Nephron (organoid): ENCODE measurements at regions not wholly inside any gene's neighbourhood (a gene's known extent, or its start where the extent isn't known, plus 50 kb on each side); places are given as distances from the start of the nearest gene placed in this dataset.

Source experiments
- H3K27ac Mint-ChIP-seq, 3 experiments: 2 replicates each; pipeline ENCODE4 v1.8.0; 2020; ENCODE audit warnings: mixed read lengths in 3 of 3, mild to moderate bottlenecking in 2 of 3, moderate library complexity in 1 of 3
- H3K27me3 Mint-ChIP-seq: 2 replicates; pipeline ENCODE4 v1.8.0; 2021; ENCODE audit warnings: low read depth, mild to moderate bottlenecking, moderate library complexity, mixed read lengths
- H3K36me3 Mint-ChIP-seq: 2 replicates; pipeline ENCODE4 v1.8.0; 2020; ENCODE audit warnings: low read depth, mixed read lengths
- H3K4me1 Mint-ChIP-seq: 2 replicates; pipeline ENCODE4 v1.8.0; 2020; ENCODE audit warnings: mixed read lengths
- H3K4me3 Mint-ChIP-seq, 3 experiments: 2 replicates each; pipeline ENCODE4 v1.8.0; 2020; ENCODE audit warnings: mild to moderate bottlenecking in 3 of 3, mixed read lengths in 3 of 3, moderate library complexity in 2 of 3
- H3K9me3 Mint-ChIP-seq: 2 replicates; pipeline ENCODE4 v1.8.0; 2020; ENCODE audit warnings: mixed read lengths
- TF ChIP-seq, protein P1 (sequence below), 3 experiments: fragments of 200-600 bp; sonication (generic); IDR thresholded peaks; one replicate each; pipeline ENCODE4 v1.5.0; 2021; ENCODE audit warnings: antibody characterized with exemption in 3 of 3; ENCODE audit not compliant: unreplicated experiment in 3 of 3

DNA sequence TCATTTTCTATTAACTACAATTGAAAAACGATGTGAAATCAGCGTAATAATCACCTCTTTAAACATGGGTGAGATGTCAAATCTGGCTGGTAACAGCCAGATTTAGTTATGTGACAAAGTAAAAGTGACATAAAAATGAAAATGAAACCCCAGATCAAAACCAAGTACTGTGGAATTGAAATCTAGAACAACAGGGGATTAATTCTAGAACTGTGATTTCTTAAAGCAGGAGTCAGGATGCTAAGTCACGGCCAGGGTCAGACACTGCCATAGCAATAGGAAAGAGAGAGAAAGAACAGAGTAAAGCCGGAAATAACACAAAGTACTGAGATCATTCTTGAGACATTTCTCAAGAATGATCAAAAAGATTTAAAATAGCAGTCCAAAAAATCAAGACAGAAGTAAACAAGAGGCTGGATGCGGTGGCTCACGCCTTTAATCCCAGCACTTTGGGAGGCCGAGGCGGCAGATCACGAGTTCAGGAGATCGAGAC is 1183.7 kb upstream of the NXPH2 start:
- Mint-ChIP-seq H3K27ac (no peak overlapping the region), H3K4me3 (no peak overlapping the region), H3K4me1 (peaks cover 7% of the 10 kb centered on the region), H3K9me3 (peaks cover 9% of the 10 kb centered on the region), H3K36me3 (no peaks in the 10 kb centered on the region), H3K27me3 (no peaks in the 10 kb centered on the region)
- TF ChIP-seq, protein P1, sequence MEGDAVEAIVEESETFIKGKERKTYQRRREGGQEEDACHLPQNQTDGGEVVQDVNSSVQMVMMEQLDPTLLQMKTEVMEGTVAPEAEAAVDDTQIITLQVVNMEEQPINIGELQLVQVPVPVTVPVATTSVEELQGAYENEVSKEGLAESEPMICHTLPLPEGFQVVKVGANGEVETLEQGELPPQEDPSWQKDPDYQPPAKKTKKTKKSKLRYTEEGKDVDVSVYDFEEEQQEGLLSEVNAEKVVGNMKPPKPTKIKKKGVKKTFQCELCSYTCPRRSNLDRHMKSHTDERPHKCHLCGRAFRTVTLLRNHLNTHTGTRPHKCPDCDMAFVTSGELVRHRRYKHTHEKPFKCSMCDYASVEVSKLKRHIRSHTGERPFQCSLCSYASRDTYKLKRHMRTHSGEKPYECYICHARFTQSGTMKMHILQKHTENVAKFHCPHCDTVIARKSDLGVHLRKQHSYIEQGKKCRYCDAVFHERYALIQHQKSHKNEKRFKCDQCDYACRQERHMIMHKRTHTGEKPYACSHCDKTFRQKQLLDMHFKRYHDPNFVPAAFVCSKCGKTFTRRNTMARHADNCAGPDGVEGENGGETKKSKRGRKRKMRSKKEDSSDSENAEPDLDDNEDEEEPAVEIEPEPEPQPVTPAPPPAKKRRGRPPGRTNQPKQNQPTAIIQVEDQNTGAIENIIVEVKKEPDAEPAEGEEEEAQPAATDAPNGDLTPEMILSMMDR (IDR thresholded peaks at IDR 0.05; ENCODE audit: unreplicated experiment in 3 of 3), result no peak

DNA sequence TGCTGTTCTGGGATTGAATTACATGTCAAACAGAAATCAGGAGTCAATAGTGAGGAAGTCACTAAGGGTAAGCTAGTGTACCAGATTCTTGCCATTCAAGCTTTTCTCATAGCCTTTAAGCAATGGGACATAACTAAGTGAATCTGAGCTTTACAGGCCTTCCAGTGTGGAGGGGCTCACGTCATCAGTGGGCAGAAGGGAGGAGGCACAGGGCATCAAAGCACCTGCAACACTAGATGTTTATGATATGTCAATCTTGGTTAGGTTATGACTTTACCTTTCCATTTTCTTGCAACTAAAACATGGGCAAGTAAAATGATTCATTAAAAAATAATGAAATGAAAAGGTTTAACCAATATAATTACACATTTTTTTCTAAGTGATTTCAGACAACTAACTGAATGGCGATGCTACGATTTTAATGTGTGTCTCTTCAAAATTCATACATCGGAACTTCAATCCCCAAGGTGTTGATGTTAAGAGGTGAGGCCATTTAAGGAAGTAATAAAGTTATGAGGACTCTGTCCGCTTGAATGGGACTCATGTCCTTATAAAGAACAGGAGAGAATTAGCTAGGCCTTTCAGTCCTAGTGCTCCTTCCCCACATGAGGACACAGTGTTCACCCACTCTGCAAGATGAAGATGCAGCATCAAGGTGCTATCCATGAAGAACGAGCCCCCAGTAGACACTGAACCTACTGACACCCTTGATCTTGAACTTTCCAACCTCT is 1169.2 kb upstream of the NXPH2 start:
- Mint-ChIP-seq H3K4me3 (no peak overlapping the region), H3K27me3 (no peaks in the 10 kb centered on the region), H3K4me1 (no peaks in the 10 kb centered on the region), H3K9me3 (no peaks in the 10 kb centered on the region), H3K36me3 (no peaks in the 10 kb centered on the region), H3K27ac (no peak overlapping the region)
- TF ChIP-seq, protein P1 (IDR thresholded peaks at IDR 0.05; ENCODE audit: unreplicated experiment in 3 of 3), result no peak

DNA sequence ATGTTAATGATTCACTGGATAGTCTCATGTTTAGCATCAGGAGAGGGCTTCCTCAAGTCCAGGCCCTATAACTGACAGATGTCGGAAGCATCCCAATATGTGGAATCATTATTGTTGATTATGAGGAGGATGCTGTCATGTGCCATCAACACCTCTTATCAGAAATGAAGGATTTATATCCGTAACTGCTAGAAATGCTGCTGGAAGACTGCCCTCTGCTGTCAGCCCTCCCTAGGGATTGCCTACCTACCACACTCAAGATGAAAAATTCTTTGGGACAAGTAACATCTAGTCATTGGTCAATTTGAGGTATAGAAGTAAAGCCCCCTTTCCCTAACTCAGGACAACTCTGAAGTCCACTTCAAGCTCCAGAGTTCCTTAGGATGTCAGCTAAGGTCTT is 1166.5 kb upstream of the NXPH2 start:
- H3K36me3 Mint-ChIP-seq, result no peaks in the 10 kb centered on the region
- no peaks in the 10 kb centered on the region for H3K9me3 Mint-ChIP-seq
- no peak overlapping the region for H3K27ac Mint-ChIP-seq
- no peaks in the 10 kb centered on the region for H3K27me3 Mint-ChIP-seq
- H3K4me3 Mint-ChIP-seq, result no peak overlapping the region
- TF ChIP-seq, protein P1 (IDR thresholded peaks at IDR 0.05; ENCODE audit: unreplicated experiment in 3 of 3), result no peak
- H3K4me1 Mint-ChIP-seq, result no peaks in the 10 kb centered on the region

DNA sequence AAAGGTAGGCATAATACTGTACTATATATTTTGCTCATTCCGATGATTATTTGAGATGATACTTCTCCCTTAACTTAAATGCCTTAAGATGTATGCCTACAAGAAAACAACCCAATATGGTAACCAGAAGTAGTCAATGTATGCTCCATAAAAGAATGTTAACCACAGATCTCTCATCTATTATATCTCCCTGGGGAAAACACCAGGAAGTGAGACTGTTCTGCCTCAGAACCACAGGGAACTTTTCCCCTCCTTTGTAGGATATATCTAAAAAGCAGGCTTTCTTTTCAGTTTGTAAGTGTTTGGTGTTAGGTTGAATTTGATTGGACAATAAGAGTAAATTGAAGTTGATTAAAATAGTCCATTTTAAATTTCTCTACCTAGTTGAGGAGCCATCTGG is 1160.5 kb upstream of the NXPH2 start:
- Mint-ChIP-seq H3K36me3 (peaks cover 5% of the 10 kb centered on the region), H3K4me1 (no peaks in the 10 kb centered on the region), H3K4me3 (no peak overlapping the region), H3K9me3 (peaks cover 10% of the 10 kb centered on the region), H3K27ac (no peak overlapping the region), H3K27me3 (no peaks in the 10 kb centered on the region)
- TF ChIP-seq, protein P1 (IDR thresholded peaks at IDR 0.05; ENCODE audit: unreplicated experiment in 3 of 3), result no peak

DNA sequence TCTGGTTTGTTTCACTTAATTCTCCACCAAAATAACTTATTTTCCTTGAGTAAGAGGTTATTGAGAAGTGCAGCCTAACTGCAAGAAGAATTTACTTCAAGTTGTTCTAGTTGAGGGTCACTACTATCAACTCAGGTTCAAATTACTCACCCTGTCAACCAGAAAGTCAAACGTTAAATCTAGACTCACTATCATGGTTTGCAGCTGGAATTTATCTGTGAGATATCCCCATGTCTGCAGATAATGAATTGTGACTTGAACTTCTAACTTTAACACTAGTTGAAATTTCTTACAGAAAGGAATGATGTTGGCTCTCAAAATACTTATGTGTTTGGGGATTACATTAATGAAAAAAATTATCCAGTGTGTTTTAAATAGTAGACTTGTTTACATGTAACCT is 1145.7 kb upstream of the NXPH2 start:
- Mint-ChIP-seq H3K4me1 (peaks cover 5% of the 10 kb centered on the region), H3K9me3 (peaks cover 3% of the 10 kb centered on the region), H3K36me3 (no peaks in the 10 kb centered on the region), H3K27me3 (no peaks in the 10 kb centered on the region), H3K4me3 (no peak overlapping the region), H3K27ac (peak overlapping the region in 1 of 3 experiments; percentile 15)
- TF ChIP-seq, protein P1 (IDR thresholded peaks at IDR 0.05; ENCODE audit: unreplicated experiment in 3 of 3), result no peak

DNA sequence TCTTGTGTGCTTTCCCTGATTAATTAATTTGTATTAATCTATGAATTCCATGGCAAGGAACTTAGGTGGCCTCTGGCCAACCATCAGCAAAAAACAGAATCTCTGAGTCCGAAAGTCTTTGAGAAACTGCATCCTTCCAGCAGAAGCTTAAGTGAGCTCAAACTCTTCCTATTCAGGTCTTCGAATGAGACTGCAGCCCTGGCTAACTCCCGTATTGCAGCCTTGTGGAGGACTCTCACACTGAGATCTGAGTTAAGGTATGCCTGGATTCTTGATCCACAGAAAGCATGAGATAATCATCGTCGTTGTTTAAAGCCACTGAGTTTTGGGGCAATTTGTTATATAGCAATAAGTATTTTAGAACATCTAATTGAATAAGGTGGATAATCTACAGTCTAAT is 1143.9 kb upstream of the NXPH2 start:
- TF ChIP-seq, protein P1 (IDR thresholded peaks at IDR 0.05; ENCODE audit: unreplicated experiment in 3 of 3), result no peak
- H3K4me1 Mint-ChIP-seq, result peaks cover 5% of the 10 kb centered on the region
- H3K4me3 Mint-ChIP-seq, result no peak overlapping the region
- H3K27me3 Mint-ChIP-seq, result no peaks in the 10 kb centered on the region
- H3K9me3 Mint-ChIP-seq, result no peaks in the 10 kb centered on the region
- no peaks in the 10 kb centered on the region for H3K36me3 Mint-ChIP-seq
- H3K27ac Mint-ChIP-seq, result no peak overlapping the region
